ENCODE measurements at regions not wholly inside any gene's neighbourhood (a gene's known extent, or its start where the extent isn't known, plus 50 kb on each side); places are given as distances from the start of the nearest gene placed in this dataset.

DNA sequence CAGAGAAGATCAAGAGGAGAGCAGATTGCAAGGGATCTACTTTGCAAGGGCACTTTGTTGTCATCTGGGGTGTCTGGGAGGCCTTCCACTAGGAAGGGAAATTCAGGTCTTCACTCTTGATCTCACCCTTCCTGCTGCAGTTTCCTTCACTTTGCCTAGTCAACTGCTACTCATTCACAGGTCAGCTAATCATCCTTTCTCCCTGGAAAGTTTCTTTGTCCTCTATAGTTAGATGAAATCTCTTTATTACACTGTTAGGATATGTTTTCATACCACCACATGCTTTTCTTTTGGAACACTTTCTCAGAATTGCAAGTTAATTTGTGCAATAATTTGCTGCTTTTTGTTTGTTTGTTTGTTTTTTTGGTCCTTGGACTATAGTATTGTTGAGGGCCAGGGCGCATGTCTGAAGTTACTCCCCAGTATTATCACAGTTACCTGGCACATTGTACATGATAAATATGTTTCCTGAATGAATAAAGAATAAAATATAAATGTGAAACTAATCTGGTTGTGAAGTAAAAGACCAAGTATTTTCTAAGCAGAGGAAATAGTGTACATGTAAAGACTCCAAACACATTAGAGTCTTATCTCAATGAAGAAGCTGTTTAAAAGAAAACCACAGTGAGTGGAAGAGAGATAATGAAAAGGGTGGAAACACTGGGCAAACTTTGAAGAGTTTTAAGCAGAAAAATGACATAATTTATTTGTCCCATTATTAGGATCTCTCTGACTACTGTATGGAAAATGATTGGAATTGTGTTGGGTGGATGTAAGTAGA is 139.9 kb upstream of the DGKB start:
- TF ChIP-seq EP300 (IDR thresholded peaks at IDR 0.05) (no peak), CTCF (IDR thresholded peaks at IDR 0.05) (no peak), POLR2AphosphoS5 (IDR thresholded peaks at IDR 0.05) (no peak), POLR2A (IDR thresholded peaks at IDR 0.05) (no peak)
- H3K27ac ChIP-seq: no peak overlapping the region
- no peak overlapping the region for H3K4me3 ChIP-seq
- intact Hi-C loops (cut with DNase I; ENCODE audit: low total_unique reads): no loop called here
- DNase-seq: no peak
- no peaks in the 10 kb centered on the region for H3K36me3 ChIP-seq
- WGBS, 5 donors: 50 to 83% (median 72%) methylated on average over 1 of the region's 1 CpG
- no peaks in the 10 kb centered on the region for H3K4me1 ChIP-seq
- H3K27me3 ChIP-seq: no peaks in the 10 kb centered on the region
- no peaks in the 10 kb centered on the region for H3K9me3 ChIP-seq

DNA sequence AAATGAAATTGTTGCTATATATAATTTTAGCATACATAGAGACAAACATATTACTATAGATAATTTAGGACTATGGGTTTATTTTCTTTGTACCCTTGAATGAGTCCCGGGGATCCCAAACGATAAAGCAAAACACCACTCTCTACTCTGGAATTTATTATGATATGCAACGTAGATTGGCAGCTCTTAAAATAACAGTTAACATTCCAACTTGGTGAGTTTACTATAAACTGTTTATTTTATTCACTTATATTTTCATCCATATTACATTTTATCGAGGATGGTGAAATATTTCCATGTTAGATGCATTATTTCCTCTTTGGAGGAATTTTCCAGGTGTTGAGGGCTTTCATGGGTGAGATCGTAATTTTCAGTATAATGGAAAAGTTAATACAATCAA is 138.7 kb upstream of the DGKB start:
- WGBS, 5 donors: 58 to 73% (median 71%) methylated on average over 5 of the region's 5 CpGs
- DNase-seq: no peak
- no peaks in the 10 kb centered on the region for H3K27me3 ChIP-seq
- no peak for TF ChIP-seq CTCF (IDR thresholded peaks at IDR 0.05)
- no peak for TF ChIP-seq POLR2AphosphoS5 (IDR thresholded peaks at IDR 0.05)
- TF ChIP-seq EP300 (IDR thresholded peaks at IDR 0.05): no peak
- TF ChIP-seq POLR2A (IDR thresholded peaks at IDR 0.05): no peak
- intact Hi-C loops (cut with DNase I; ENCODE audit: low total_unique reads): no loop called here
- H3K9me3 ChIP-seq: no peaks in the 10 kb centered on the region
- no peak overlapping the region for H3K4me3 ChIP-seq
- no peaks in the 10 kb centered on the region for H3K4me1 ChIP-seq
- no peaks in the 10 kb centered on the region for H3K36me3 ChIP-seq
- H3K27ac ChIP-seq: no peak overlapping the region

DNA sequence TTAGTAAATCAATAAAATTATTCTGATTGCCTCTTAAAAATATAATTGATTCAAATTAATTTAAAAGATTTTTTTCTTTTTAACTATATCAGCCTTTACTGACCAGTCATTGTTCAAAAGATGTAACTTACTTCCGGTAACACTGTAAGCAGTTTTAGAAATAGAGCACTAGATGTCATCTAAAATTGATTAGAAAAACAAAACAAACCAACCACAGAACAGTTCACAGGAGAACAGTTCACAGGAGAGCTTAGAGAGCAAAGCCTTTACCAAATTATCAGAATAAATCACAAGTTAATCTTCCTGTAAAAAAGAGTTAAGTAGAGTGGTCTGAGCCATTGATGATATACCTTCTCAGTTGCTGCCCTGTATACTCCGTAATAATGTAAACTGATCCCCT is 133.3 kb upstream of the DGKB start:
- Histone ChIP-seq H3K9me3 (no peaks in the 10 kb centered on the region), H3K36me3 (no peaks in the 10 kb centered on the region), H3K4me3 (no peak overlapping the region), H3K4me1 (no peaks in the 10 kb centered on the region), H3K27ac (no peak overlapping the region), H3K27me3 (no peaks in the 10 kb centered on the region)
- no peak for TF ChIP-seq CTCF (IDR thresholded peaks at IDR 0.05)
- no peak for TF ChIP-seq POLR2A (IDR thresholded peaks at IDR 0.05)
- TF ChIP-seq EP300 (IDR thresholded peaks at IDR 0.05): no peak
- no peak for TF ChIP-seq POLR2AphosphoS5 (IDR thresholded peaks at IDR 0.05)
- intact Hi-C loops (cut with DNase I; ENCODE audit: low total_unique reads): no loop called here
- 59 to 83% (median 78%) methylated on average over 2 of the region's 2 CpGs for WGBS, 5 donors
- DNase-seq: no peak

GRCh38 chr7:15033039-15033438 is 130.5 kb upstream of the DGKB start:
- WGBS, 5 donors: 69 to 90% (median 77%) methylated on average over 2 of the region's 2 CpGs

More at GRCh38 chr7:15033039-15033438, 130.5 kb upstream of the DGKB start:
- Histone ChIP-seq H3K4me3 (no peak overlapping the region), H3K27ac (no peak overlapping the region), H3K4me1 (no peaks in the 10 kb centered on the region), H3K27me3 (no peaks in the 10 kb centered on the region), H3K9me3 (no peaks in the 10 kb centered on the region), H3K36me3 (no peaks in the 10 kb centered on the region)
- TF ChIP-seq CTCF (IDR thresholded peaks at IDR 0.05) (no peak), POLR2A (IDR thresholded peaks at IDR 0.05) (no peak), POLR2AphosphoS5 (IDR thresholded peaks at IDR 0.05) (no peak), EP300 (IDR thresholded peaks at IDR 0.05) (no peak)
- no peak for DNase-seq
- intact Hi-C loops (cut with DNase I; ENCODE audit: low total_unique reads): no loop called here
